NCI-H446 treated with DMSO at 0.1 percent for 48 hours (cell line): ENCODE measurements at regions not wholly inside any gene's neighbourhood (a gene's known extent, or its start where the extent isn't known, plus 50 kb on each side); places are given as distances from the start of the nearest gene placed in this dataset.
"Not testable (repeated sequence)": the region's sequence is repeated elsewhere in the genome, so short reads cannot be mapped to it uniquely, and the experiment has no call there.

Source experiments
- DNase-seq: peaks from one replicate; lab custom pipeline; 2025; lab: John Stamatoyannopoulos, UW

DNA sequence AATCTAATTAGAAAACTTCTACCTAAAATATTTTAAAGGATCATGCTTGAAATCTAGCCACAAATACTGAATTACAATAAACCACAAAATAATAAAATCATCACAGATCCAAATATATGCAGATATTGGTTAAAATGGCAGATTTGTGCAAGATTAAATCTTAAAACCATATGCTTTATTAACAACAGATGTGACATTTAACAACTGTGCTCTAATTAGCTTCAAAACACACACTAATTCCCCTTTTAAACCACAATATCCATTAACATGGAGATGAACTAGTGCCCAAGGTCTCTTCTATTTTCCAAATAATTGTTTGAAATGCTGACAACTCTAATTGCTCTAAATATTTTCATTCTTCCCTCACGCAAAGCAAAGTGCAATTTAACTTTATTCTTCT is 1530.3 kb downstream of the SI start:
- no peak for DNase-seq

DNA sequence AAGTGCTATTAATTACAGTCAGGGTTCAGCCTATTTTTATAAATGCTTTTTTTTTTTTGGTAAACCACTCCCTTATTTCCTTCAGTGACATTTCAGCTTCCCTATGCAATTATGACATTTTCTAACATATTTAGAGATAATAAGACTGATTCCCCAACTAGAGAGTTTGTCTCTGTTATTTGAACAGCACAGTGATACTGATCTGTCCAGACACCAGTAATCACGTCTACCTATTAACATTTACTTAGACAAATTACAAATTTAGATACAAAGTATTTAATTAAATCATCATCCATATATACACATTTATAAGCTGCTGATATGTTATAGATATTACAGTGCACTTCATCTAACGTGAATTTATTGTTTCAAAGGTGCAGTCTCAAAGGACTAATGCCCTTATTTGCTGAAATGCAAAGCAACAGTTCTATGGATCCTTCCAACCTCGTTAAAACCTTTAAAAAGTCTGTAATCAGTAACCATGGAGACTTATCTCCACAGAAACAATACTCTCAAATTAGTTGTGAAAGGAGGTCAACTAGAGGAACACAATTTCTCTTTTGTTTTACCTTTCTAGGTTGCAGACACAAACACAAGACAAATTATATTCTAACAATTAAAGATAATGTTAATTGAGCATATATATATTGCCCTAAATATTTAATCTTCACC is 1531.1 kb downstream of the SI start:
- DNase-seq = no peak

DNA sequence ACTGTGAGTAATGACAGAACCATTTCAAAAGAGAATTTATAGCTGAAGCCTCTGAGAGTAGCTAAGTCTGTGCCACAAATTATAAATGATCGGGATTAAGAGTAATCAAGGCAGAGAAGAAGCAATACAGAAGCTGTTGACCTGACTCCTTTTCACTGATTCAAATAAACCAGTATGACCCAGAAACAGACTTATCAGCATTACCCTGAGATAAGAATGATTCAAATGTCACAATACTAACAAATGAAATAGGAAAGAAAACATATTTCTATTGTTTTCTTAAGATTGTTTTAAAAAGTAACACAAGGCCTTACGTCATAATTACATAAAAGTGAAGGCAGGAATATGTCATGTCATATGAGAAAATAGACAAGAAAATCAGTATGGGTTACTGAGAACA is 1534.6 kb downstream of the SI start:
- DNase-seq = no peak

GRCh38 chr3:163541629-163542028 is 1536.7 kb downstream of the SI start:
- DNase-seq = no peak

- no peak for DNase-seq
Measured at GRCh38 chr3:163538387-163538786, 1539.9 kb downstream of the SI start.

- DNase-seq = no peak
Measured at GRCh38 chr3:163533381-163533780, 1544.9 kb downstream of the SI start.

DNA sequence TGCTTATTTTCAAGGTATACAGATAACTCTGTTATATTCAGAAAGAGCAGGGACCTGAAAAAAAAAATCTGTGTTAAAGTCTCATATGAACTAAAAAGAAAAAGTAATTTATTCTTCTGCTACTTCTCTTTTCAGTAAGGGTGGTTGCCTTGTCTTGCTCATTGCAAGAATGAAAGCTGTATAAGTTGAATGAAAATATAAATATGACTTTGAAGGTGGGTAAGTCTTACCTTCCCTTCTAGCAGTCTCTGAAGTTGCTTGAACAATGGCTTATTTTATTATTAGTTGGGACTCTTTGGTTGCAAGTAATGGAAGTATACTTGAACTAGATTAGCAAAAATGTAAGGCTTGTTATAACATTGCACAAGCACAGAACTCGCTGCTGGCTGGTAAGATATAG is 1554.9 kb downstream of the SI start:
- no peak for DNase-seq

DNA sequence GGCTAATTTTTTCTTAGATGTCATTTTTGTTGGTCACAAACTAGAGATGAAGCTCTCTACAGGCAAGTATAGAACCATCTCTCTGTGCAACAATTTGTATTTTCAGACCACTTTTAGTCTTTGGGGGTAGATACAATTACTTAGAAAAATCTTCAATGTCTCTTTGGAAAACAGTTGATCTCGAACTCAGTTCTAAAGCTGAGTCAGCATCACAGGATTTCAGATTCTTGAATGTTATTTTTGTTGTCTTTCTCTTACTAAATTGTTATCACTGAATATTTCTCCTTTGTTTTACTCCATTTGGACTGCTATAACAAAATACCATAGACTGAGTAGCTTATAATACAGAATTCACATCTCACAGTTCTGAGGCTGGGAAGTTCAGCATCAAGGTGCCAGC is 1557.0 kb downstream of the SI start:
- DNase-seq = no peak

GRCh38 chr3:163518065-163518464 is 1560.2 kb downstream of the SI start:
- DNase-seq = no peak

- DNase-seq = no peak
Measured at GRCh38 chr3:163513149-163513657, 1565.1 kb downstream of the SI start.

DNA sequence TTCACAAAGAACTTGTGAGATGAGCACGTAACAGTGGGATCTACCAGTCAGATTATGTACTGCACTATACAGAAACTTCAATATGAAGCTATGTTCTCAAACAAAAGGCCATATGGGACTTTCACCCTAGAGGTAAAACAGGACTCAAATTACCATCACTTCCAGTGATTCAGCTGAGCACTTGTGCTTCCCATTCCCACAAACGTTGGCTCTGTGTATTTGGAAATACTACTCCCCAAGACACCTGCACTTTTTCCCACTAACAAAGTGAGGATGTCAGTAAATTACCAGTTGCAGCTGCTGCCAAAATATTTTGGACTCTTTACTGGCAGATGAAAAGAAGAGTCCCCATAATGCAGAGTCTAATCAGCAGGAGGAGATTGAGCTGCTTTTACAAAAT is 1570.1 kb downstream of the SI start:
- DNase-seq = no peak

DNA sequence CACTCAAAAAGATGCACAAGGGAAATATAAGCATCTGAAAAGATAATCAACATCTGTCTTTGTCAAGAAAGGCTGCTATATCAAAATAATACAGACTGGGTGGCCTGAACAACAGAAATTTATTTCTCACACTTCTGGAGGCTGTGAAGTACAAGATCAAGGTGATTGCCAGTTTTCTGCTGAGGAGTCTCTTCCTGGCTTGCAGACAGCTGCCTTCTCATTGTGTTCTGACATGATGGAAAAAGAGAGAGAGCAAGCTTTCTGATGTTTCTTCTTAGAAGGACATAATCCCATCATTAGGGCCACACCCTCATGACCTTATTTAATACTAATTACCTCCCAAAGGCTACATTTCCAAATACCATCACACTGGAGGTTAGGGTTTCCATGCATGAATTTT is 1573.3 kb downstream of the SI start:
- no peak for DNase-seq

DNA sequence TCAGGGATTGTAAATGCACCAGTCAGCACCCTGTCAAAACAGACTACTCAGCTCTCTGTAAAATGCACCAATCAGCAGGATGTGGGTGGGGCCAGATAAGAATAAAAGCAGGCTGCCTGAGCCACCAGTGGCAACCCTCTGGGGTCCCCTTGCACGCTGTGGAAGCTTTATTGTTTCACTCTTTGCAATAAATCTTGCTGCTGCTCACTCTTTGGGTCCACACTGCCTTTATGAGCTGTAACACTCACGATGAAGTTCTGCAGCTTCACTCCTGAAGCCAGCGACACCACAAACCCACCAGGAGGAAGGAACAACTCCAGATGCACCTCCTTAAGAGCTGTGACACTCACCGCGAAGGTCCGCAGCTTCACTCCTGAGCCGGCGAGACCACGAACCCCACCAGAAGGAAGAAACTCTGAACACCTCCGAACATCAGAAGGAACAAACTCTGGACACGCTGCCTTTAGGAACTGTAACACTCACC is 1578.5 kb downstream of the SI start:
- not testable (repeated sequence) for DNase-seq

DNA sequence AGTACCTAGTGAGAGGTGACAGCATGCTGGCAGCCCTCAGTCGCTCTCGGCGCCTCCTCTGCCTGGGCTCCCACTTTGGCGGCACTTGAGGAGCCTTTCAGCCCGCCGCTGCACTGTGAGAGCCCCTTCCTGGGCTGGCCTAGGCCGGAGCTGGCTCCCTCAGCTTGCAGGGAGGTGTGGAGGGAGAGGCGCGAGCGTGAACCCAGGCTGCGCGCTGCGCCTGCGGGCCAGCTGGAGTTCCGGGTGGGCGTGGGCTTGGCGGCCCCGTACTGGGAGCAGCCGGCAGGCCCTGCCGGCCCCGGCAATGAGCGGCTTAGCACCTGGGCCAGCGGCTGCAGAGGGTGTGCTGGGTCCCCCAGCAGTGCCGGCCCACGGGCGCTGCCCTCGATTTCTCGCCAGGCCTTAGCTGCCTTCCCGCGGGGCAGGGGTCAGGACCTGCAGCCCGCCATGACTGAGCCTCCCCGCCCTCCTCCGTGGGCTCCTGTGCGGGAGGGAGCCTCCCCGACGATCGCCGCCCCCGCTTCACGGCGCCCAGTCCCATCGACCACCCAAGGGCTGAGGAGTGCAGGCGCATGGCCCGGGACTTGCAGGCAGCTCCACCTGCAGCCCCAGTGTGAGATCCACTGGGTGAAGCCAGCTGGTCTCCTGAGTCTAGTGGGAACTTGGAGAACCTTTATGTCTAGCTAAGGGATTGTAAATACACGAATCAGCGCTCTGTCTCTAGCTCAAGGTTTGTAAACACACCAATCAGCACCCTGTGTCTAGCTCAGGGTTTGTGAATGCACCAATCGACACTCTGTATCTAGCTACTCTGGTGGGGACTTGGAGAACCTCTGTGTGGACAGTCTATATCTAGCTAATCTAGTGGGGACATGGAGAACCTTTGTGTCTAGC is 1579.2 kb downstream of the SI start:
- not testable (repeated sequence) for DNase-seq

DNA sequence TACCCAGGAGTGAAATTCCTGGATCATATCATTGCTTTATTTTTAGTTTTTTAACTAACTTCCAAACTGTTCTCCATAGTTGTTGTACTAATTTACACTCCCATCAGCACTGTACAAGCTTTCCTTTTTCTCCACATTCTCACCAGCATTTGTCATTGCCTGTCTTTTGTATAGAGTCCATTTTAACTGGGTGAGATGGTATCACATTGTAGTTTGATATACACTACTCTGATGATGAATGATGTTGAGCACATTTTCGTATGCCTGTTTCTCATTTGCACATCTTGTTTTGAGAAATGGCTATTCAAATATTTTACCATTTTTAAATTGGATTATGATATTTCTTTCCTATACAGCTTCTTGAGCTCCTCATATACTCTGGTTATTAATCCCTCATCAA is 1586.6 kb downstream of the SI start:
- DNase-seq = no peak

GRCh38 chr3:163490119-163490518 is 1588.2 kb downstream of the SI start:
- no peak for DNase-seq

DNA sequence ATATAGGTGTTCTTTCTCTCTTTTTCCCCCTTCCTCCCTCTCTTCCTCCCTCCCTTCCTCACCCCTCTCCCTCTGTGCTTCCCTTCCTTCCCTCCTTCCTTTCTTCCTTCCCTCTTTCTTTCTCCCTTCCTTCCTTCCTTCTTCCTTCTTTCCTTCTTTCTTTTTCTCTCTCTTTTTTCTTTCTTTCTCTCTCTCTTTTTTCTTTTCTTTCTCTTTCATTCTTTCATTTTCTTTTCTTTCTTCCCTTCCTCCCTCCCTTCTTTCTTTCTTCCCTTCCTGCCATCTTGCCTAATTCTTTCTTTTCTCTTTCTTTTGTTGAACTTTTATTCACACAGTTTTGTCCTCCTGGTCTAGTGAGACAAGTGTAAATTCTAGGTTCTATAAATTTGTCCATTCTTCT is 1595.6 kb downstream of the SI start:
- no peak for DNase-seq

- DNase-seq = no peak
Measured at GRCh38 chr3:163481738-163482137, 1596.6 kb downstream of the SI start.

GRCh38 chr3:163476179-163476578 is 1602.1 kb downstream of the SI start:
- DNase-seq = peak; percentile 8

GRCh38 chr3:163474766-163475165 is 1603.5 kb downstream of the SI start:
- DNase-seq = no peak

DNA sequence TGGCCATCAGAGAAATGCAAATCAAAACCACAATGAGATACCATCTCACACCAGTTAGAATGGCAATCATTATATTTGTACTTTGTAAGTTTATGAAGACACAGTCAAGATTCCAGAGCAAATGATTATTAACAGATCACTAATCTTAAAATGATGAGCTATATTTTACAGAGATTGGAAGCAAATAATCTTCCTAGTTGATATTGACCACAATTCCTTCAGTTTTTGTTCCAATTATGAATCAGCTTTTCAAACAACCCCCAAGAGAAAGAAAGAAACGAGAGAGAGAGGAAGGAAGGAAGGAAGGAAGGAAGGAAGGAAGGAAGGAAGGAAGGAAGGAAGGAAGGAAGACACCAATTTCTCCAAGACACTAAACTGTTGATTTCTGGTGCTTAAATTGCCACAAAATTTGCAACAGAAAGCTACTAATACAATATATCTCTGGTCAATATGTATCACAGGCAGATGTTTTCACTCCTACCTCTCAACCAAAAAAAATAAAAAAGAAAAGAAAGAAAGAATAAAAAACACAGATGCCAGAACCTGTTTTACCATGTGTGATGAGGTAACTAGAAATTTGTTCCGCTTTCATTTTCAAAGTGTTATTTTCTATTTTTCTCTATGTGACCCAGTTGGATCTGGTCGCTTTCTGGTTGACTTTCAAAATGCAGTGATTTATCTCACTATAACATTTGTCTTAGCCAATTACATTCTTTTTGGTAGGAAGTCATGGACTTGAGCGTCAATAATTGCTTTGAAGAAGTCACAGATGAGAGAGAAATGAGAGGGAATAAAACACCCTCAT is 1609.6 kb downstream of the SI start:
- DNase-seq = no peak

DNA sequence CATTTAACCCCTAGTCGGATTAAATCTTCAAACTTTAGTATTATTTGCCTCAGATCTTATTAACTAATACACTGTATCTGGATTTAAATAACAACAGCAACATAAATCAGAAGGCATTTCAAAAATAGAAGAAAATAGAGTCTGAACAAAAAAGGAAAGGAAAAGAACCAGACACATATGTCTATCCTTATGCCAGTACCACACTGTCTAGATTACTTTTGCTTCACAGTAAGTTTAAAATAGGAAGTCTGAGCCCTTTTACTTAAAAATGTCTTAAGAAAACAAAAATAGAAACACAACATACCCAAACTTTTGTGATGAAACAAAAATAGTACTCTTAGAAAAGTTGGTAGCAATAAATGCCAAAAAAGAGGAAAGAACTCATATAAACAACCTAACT is 1615.8 kb downstream of the SI start:
- DNase-seq = no peak
